H1 (cell line): ENCODE measurements at regions not wholly inside any gene's neighbourhood (a gene's known extent, or its start where the extent isn't known, plus 50 kb on each side); places are given as distances from the start of the nearest gene placed in this dataset.

Experiments used
- CHD7 ChIP-seq: fragments of 300-600 bp; sonication (generic); IDR thresholded peaks from 2 replicates; pipeline ENCODE4 v1.7.1; 2012; ENCODE audit warnings: low read length, moderate library complexity, mild to moderate bottlenecking, inconsistent platforms; ENCODE audit not compliant: insufficient replicate concordance
- FOSL1 ChIP-seq: IDR thresholded peaks from 2 replicates; pipeline ENCODE4 v1.6.1; 2011; ENCODE audit warnings: mild to moderate bottlenecking, low read depth, low read length, moderate library complexity; ENCODE audit not compliant: insufficient read depth
- HDAC6 ChIP-seq: IDR thresholded peaks from one replicate; pipeline ENCODE4 v1.7.1; 2012; ENCODE audit warnings: low read depth, mild to moderate bottlenecking, inconsistent platforms, low read length, moderate library complexity
- SP4 ChIP-seq: IDR thresholded peaks from 2 replicates; pipeline ENCODE4 v1.6.1; 2012; ENCODE audit warnings: low read length, inconsistent platforms
- TAF7 ChIP-seq: optimal IDR thresholded peaks from 2 replicates; pipeline ENCODE3; 2011; ENCODE audit warnings: low read depth, mild to moderate bottlenecking, inconsistent platforms, low read length, moderate library complexity, borderline replicate concordance

DNA sequence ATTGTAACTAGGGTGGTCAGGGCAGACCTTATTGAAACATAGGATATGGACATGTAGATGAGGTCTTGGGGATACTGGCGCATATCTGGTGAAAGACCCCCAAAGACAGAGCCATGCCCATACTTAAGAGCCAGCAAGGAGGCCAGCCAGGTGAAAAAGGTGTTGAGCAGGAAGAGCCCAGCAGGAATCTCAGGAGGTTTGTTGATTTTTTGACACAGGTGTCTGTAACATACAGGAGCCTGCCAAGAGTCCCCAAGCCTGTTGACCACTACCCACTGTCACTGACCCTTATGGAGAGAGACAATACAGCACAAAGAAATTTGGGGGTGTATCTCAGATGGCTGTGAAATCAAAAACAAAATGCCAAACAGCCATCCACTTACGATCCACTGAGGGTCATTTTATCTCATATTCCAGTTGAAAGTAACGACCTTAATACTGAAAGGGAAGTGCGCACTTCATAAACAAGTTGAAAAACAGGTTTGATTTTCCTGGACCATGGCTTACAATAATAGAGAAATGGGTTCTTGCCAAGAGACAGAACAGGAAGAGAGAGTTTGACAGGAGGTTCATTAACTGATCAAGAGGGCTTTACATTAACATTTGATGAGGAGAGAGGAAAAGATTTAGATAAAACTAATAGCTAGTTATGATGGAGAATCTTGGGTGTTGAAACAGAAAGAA is 163.6 kb downstream of the GLUL start (continued):
- no peak for TF ChIP-seq SP4
- no peak for TF ChIP-seq HDAC6
- no peak for TF ChIP-seq CHD7
- no peak for TF ChIP-seq FOSL1
- TF ChIP-seq TAF7: no peak
